ENCODE measurements at regions not wholly inside any gene's neighbourhood (a gene's known extent, or its start where the extent isn't known, plus 50 kb on each side); places are given as distances from the start of the nearest gene placed in this dataset.

DNA sequence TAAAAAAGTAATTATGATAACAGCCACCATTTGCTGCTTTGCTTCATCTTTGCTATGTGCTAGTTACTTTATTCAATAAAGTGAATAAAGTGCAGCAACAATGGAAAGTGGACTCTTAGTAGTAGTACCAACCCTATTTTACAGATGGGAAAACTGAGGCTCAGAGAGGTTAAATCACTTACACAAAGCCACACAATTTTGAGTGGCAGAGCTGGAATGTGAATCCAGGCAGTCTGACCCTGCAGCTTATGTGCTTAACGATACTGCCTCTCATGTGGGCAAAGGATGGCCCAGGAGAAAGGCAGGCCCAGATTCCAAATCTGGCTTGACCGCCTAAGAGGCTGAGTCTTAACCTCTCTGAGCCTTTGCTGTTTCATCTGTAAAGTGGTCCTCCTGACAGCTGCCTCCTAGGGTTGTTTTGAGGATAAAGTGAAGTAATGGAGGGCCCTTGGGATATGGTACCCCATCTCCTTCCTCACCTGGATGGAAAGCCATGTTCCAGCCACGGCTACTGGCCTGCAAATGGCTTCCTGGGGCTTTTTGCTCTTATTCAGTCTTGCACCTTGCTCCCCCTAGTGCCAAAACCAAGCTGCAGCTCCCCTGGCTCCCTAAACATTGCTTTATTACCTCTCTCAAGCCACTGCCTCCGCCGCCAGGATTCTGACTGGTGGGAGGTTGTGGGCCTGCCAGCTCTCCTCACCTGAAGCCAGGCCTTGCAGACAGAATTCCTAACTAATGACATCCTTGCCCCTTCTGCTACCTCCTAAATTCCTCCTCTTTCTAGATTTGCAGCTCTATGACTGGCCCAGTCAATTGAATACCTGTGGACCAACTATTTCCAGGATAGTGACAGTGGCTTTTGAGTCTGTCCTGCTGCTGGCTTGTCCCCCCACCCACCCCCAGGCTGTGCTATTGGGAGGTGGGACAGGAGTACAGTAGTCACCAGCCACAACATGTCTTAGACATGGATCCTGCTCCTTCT lies 283.3 kb upstream of the PWP1 start:
- DNase-seq (ENCODE audit: low read depth): no peak

DNA sequence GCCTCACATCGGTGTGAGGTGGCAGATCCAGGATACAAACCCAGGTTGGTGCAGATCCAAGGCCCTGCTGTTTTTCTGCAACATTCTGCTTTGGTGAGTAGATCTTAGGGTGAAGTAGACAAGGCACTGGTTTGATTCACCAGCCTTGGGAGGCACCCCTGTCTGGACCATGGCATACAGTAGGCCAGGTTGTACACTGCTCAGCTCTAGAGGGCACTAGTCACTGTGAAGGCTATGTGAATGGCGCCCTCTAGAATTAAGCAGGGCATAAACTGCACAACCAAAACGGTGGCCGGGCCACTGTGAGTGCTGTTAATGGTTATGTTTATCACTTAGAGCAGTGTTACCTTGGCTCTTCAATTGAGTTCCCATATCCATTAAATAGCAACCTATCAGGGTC lies 280.6 kb upstream of the PWP1 start:
- DNase-seq (ENCODE audit: low read depth): no peak

DNA sequence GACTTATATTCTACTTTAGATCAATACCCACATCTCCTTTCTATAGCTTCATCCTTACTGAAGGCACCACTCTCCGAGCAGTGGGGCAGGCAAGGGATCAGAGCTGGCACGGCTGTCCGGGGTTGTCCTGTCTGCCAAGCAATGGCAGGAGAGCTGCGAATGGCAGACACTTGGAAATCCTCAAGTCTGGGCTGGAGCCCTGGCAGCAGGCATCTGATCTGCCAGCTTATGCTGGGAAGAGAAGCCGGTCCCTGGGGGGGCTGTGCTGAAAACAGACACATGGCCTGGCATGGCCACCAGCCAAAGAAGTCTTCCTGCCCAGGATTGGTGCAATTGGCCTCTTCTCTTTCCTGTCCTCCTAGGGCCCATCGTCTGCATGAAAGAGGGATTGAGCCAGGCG lies 280.2 kb upstream of the PWP1 start:
- no peak for DNase-seq (ENCODE audit: low read depth)

DNA sequence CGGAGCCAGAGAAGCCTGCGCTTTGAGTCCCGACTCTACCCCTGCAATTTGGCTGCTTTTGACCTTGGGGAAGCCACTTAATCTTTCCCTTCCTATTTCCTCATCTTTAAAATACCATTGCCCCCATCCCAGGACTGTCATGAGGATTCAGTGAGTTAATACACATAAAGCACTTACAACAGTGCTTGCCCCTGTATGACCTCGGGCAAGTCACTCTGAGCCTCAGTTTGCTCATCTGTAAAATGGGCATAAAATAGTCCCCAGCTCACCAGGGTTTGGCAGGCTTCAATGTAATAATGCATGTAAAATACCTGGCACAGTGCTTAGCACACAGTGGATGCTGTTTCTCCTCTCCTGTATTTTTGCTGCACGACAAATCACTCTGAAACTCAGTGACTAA lies 278.7 kb upstream of the PWP1 start:
- DNase-seq (ENCODE audit: low read depth): no peak

DNA sequence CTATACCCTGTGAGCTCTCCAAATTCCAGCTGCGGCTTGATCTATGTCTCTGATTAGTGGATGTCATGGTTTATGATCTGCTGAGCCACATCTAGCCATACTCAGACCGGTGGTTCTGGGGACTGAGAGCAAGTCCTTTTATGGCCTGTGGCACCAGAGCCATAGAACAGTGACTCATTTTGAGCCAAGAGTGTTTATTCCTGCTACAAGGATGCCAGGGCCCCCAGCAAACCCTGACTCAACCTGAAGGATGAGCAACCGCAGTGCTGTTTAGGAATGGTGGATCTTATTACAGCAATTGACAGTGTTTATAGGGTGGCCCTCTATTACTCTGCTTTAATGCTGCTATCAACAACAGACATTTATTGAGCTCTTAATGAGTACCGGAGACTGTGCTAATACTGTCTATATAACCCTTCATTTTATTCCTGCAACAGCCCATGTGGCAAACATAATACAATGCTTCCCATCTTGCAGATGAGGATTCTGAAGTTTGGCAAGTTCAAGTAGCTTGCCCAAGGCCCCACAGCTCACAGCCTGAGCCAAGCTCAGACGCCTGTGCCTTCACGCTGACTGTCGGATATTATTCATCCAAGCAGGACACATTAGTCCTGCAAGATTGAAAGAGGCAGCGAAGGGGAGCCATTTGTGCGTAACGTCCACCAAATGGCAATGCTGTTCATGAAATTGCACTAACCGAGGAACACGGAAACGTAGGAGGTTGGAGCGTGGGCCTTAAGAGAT lies 273.6 kb upstream of the PWP1 start:
- DNase-seq (ENCODE audit: low read depth): no peak

DNA sequence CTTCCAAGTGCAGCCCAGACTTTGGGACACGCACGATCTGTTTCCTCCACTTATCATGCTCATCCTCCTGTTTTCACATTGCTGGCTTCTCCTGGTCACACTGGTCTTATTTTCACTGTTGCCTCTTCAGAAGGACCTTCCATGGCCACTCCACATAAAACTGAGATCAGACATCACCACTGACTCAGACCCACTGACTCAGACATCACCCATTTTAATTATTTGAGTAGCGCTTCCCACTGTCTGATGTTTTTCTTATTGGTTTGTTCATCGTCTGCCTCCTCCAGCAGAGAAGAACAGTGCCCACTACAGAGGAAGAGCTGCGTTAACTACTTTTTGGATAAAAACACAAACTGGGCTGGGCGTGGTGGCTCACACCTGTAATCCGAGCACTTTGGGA lies 270.5 kb upstream of the PWP1 start:
- DNase-seq (ENCODE audit: low read depth): no peak

DNA sequence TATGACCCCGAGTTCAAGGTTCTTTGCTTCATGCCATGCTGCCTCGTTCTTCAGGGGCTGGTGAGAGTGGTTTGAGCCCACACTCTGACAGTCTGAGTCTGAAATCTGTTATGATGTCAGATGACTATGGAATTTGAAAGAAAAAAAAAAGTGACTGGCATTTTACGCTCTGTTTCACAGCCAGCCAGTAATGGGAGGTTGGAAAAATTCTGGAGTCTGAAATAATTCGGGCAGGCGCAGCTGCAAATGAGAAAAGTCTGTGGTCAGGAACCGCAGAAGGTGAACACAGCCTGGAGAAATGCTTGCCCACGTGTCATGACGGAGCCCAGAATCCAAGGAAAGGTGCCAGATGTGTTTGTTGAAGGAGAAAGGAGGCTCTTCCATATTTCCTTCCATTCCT lies 269.8 kb upstream of the PWP1 start:
- DNase-seq (ENCODE audit: low read depth): no peak

DNA sequence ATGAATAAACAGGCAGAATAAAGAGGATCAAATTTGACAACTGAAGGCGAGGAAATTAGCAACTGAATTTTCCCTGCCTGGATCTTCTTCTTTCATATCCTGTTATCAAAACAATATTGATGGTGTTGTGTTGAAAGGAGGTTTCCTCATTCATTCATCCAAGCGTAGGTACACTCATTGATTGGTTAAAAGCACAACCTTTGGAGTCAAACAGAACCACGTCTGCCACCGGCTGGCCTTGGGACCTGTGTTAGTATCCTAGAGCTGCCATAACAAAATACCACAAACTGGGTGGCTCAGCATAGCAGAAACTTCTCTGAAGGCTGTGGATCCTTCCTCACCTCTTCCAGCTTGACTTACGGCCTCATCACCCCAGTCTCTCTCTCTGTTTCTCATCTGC lies 268.6 kb upstream of the PWP1 start:
- no peak for DNase-seq (ENCODE audit: low read depth)

DNA sequence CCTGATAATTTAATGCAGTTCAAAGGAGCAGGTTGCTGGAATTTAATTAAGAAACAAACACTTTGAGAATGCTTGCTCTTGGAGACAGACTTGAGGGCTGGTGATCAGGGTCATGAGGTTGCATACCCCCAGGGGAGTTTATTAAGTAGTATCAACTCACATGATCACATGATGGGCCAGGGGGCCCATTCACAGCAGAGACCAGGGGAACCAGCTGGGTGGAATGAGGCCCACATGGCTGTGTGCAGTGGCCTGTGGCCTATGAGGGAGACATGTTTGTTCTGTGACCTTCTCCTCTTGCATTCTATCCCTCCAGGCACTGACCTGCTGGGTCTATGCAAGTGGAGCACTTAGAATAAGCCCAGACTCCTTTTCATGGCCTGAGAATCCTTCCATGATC lies 266.6 kb upstream of the PWP1 start:
- no peak for DNase-seq (ENCODE audit: low read depth)

DNA sequence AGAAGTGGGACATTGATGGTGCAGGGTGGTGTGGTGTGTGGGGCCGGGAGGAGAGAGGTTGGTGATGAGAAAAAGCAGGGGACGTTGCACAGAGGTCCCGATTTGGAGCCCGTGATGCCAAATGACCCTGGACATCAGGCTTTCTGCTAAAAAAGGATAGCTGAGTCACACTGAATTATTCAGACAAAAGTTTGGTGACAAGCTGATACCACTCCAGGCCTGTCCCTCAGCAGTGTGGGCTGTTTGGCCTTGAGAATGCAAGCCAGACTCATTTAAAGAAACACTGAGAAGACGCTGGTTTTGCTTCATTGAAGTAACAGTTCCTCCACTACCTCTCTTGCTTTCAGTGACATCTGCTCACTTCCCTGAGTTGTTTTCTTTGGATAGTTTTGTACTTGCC lies 262.1 kb upstream of the PWP1 start:
- no peak for DNase-seq (ENCODE audit: low read depth)

DNA sequence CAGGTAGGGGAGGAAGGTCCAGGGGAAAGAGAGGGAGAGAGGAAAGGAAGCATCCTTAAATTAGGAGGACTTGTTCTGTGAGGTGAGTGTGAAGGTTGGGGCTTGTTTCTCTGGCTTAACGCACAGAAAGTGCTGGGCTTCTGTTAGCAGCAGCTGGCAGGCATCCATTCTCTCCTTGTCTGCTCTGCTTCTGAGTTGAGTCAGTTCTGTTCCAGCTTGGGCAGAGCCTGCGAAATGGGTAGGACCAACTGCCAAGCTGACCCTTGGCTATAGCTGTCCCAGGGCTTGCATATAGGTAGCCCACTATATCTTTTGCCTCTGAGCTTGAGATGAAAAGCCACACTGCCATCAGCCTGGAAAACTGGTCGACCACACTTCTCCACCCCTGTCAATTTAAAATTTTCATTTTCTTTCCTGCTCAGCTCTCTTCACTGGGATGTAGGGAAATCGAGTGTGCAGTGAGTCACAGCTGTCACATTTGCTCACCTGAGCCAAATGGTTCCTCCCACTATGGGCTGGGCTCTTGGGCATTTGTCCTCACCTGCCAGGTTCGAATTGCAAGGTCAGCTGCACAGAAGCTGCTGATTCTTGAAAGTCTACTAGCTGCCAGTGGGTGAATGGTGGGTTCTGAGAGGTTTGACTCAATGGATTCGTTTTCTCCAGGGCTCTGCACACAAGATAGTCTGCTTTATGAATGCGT lies 256.4 kb upstream of the PWP1 start:
- no peak for DNase-seq (ENCODE audit: low read depth)

DNA sequence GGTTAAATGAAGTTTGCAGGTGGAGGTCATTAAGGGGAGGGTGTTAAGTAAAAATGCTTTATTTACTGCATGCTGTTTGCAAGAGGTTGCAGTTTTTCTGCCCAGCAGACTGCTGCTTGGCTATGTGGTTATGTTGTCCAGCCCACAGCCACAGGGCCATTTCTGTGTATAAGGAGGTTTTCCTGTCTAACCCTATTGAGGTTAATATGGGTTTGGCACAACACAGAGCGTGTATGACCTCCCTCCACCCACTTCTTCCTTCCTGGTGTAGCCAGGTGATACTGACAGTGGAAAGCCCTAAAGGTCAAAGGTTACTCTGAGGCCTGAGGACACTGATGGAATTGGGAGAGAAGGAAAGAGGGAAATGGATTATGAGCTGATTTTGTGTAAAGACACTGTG lies 253.7 kb upstream of the PWP1 start:
- no peak for DNase-seq (ENCODE audit: low read depth)

DNA sequence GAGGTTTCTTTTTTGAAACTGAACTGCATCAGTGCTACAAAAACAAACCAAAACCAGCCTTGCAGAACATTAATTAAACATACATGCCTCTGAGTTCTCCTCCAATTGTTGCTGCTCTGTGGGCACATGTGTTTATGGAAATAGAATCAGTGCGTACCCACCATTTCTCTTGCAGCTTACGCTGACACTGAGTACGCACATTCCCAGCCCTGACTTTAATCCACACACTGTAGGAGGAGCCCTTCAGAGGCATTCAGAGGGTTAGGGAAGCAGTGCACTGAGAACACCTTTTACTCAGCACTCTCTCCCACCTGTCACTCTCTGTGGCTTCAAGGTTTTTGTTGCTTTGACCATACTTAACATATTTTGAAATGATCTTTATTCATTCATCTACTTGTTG lies 250.5 kb upstream of the PWP1 start:
- DNase-seq (ENCODE audit: low read depth): no peak

DNA sequence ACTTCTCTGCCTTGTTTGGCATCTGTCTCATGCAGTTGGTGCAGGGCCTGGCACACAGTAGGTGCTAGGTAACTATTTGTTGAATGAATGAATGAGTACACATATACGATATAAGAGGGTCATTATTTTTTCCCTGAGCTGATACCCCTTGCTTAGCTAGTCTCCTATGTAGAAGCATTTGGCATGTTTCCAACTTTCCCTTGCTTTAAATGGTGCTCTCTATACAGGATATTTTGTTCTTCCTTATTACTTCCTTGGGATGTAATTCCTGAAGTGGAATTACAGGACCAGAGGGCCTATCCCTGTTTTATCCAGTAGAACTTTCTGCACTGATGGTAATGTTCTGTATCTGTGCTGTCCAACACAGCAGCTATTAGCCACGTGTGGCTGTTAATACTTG lies 250.1 kb upstream of the PWP1 start:
- no peak for DNase-seq (ENCODE audit: low read depth)

DNA sequence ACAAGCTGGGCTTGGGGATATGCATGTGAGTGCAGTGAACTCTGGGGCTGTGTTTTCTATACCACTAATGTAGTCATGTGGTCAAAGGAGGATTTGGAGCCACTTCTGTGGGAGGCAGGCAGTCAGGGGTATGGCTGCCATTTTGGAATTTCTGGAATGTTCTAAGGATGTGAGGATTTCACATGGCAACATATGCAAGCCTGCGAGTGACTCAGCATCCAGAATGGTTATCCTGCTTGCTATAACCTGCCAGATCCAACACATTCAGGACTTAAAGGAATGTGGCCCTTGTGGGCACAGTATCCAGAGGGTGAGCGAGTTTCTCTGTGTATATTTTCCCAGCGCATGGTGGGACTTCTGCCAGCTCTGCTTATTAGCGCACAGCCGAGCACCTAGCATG lies 249.2 kb upstream of the PWP1 start:
- DNase-seq (ENCODE audit: low read depth): no peak

DNA sequence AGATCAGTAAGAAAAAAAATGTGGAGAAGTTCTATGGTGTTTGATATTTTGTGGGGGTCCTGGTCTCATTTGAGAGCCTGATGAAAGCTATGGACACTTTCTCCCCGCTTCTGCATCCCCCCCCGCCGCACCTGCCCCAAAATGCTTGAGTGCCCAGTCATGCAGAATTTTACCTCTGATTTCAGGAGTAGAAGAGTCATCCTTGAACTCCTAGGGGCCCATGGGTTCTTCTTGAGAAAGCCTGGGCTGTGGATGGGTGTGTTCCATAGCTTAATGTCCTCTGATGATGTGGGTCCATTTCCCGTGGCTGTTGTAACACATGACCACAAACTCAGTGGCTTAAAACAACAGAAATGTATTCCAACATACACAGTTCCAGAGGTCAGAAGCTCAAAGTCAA lies 248.8 kb upstream of the PWP1 start:
- DNase-seq (ENCODE audit: low read depth): no peak

DNA sequence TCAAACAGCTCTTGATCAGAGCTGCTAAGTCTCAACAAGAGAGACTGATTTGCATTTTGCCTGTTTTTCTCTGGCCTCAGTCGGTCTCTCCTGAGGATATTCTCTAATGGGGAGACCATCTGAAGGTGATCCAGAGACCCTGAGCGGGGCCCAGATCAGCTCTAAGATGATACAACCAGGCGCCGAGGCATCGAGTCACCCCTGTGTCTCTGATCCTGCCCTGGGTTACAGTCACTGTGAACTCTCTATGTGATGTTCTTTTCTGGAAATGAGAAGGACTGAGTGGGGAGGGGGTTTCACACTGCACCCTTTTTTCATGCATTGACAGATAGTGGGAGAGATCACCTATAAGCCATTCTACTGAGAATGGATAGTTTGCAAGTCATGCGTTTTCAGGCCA lies 247.6 kb upstream of the PWP1 start:
- no peak for DNase-seq (ENCODE audit: low read depth)

DNA sequence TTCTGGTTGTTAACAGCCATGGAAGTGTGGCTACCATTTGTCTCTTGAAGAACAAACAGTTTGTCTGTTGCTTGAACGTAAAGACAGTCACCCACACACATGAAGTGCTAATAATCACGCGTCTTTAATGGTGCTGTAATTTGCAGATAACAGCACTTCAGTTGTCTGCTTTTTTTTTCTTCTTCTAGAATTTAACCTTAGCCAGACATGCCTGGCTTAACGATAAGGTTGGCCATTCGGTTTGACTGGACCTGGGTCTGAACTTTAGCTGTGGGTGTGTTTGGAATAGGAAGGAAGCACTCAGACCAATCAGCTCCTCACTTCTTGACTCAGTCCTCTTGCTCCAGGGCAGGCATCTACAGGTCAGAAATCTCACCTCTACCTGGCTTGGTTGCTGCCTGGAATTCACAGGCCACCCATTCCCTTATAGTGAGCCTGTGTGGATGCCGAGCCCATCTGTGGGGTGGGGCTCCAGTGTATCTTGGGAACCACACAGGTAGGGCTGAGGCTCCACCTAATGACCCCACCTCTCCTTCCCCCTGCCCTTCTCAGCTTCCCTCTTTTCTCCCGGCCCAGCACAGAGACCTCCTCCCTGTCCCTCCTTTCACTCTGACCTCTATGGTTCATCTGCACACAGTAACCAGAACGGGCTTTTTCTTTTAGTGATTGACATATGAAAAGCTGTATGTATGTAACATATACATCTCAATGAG lies 246.4 kb upstream of the PWP1 start:
- DNase-seq (ENCODE audit: low read depth): no peak

DNA sequence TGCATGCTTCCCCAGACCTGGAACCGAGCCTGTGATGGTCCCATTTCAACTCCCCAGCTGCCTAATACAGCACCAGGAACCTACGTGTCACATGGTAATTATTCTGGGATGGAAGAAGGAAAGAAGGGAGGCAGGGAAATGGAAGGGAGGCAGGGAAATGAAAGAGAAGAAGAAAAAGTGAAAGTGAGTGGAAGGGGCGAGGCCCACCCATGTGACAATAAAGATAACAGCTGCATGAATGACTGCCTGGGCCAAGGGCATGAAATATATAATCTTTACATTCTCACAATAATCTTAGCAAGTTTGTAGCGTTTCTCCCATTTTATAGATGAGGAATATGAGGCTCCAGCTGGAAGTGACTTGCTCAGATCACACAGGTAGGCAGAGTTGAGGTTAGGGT lies 245.0 kb upstream of the PWP1 start:
- no peak for DNase-seq (ENCODE audit: low read depth)

DNA sequence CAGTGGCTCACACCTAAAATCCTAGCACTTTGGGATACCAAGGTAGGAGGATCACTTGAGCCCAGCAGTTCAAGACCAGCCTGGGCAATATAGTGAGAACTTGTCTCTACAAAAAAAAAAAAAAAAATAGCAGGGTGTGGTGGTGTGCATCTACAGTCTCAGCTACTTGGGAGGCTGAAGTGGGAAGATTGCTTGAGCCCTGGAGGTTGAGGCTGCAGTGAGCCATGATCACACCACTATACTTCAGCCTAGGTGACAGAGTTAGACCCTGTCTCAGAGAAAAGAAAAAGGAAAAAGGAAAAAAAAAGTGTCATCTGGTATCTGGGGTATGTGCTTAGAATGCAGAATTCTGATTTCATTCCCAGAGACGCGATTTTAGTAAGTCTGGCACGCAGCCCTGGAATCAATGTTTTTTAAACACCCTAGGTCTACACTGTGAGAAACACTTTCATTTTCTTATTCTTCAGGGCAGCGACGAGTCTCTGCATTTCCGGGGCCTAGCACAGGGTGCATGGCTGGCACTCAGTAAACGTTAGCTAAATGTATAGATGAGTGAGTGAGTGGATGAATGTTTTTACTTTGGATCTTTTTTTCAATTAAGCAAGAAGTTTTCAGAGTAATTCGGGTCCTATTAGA lies 243.8 kb upstream of the PWP1 start:
- DNase-seq (ENCODE audit: low read depth): no peak

DNA sequence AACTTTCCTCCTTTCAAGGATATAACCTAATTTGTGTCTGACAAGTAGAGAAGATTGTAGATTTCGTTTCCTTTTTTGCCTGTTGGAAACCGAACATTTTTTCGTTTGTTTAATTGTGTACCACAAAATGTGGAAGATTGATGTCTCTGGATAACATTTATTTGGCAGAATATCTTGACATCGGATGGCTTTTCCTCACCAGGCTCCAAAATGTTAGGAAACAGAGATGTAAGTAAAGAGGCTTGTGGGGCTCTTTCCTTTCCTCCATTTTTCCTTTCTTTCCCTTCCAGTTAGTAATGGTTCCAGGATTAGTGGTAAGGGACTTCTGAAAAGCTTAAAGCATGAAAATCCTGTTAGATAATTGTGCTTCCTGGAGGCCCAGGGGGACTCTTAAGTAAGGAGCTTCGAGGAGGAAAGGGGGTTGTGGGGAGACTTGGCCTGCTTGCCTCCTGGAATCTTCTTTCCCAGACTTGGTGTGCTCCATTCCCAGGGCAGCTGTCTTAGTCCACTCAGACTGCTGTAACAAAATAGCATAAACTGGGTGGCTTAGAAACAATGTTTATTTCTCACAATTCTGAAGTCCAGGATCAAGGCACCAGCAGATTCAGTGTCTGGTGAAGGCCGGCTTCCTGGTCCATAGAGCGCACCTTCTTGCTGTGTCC lies 243.1 kb upstream of the PWP1 start:
- no peak for DNase-seq (ENCODE audit: low read depth)

Measured in CMK (cell line).